BE2C (cell line): ENCODE measurements at regions not wholly inside any gene's neighbourhood (a gene's known extent, or its start where the extent isn't known, plus 50 kb on each side); places are given as distances from the start of the nearest gene placed in this dataset.
"Not testable (repeated sequence)": the region's sequence is repeated elsewhere in the genome, so short reads cannot be mapped to it uniquely, and the experiment has no call there.

ENCODE experiments used
- DNase-seq: peaks from one replicate; pipeline ENCODE4 v3.0.0-alpha.2; 2020
- H3K27me3 ChIP-seq: fragments of 250-450 bp; sonication (Bioruptor Pico); 2 replicates; pipeline ENCODE4 v1.5.1; 2020; ENCODE audit warnings: mild to moderate bottlenecking
- H3K36me3 ChIP-seq: fragments of 250-450 bp; sonication (Bioruptor Pico); 2 replicates; pipeline ENCODE4 v1.5.1; 2020; ENCODE audit warnings: mild to moderate bottlenecking
- H3K4me1 ChIP-seq: fragments of 250-450 bp; sonication (Bioruptor Pico); 2 replicates; pipeline ENCODE4 v1.5.1; 2020
- H3K4me3 ChIP-seq: 2 replicates; pipeline ENCODE4 v1.5.1; 2011; ENCODE audit warnings: low read depth, low read length
- H3K9me3 ChIP-seq: fragments of 250-450 bp; sonication (Bioruptor Pico); 2 replicates; pipeline ENCODE4 v1.5.1; 2020
- TF ChIP-seq, protein P1 (sequence below): IDR thresholded peaks from 2 replicates; pipeline ENCODE4 v1.5.1; 2012; ENCODE audit warnings: mild to moderate bottlenecking, low read depth, low read length

DNA sequence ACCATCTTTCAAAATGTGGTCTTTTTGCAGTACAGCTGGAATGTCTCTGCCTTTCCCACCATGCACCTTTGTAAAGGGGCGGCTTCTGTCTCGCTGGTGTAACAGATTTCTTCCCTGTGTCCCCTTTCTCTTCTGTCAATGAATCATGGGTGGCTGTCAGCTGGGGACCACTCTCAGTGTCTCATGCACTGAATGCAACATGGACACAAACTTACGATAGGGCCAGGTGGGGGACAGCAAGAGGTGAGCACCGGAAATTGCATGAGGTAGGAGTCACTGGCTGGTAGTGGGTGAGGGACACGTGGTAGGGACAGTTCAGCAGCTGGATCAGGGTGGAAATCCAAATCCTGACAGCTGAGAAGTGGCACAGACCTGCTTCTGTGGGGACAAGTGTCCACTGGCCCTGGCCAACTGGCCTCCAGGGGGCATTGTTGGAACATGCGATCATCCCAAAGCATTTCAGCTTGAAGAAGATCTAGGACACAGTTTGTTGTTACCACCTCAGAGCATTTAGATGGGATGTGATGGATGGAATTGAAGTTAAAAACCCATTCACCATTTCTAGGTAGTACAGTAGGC lies 1383.5 kb downstream of the CDH12 start:
- TF ChIP-seq, protein P1, sequence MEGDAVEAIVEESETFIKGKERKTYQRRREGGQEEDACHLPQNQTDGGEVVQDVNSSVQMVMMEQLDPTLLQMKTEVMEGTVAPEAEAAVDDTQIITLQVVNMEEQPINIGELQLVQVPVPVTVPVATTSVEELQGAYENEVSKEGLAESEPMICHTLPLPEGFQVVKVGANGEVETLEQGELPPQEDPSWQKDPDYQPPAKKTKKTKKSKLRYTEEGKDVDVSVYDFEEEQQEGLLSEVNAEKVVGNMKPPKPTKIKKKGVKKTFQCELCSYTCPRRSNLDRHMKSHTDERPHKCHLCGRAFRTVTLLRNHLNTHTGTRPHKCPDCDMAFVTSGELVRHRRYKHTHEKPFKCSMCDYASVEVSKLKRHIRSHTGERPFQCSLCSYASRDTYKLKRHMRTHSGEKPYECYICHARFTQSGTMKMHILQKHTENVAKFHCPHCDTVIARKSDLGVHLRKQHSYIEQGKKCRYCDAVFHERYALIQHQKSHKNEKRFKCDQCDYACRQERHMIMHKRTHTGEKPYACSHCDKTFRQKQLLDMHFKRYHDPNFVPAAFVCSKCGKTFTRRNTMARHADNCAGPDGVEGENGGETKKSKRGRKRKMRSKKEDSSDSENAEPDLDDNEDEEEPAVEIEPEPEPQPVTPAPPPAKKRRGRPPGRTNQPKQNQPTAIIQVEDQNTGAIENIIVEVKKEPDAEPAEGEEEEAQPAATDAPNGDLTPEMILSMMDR, result peak; percentile 70
- not testable (repeated sequence) for H3K9me3 ChIP-seq, H3K27me3 ChIP-seq, H3K36me3 ChIP-seq, H3K4me1 ChIP-seq, H3K4me3 ChIP-seq
- DNase-seq, result peak; percentile 78

DNA sequence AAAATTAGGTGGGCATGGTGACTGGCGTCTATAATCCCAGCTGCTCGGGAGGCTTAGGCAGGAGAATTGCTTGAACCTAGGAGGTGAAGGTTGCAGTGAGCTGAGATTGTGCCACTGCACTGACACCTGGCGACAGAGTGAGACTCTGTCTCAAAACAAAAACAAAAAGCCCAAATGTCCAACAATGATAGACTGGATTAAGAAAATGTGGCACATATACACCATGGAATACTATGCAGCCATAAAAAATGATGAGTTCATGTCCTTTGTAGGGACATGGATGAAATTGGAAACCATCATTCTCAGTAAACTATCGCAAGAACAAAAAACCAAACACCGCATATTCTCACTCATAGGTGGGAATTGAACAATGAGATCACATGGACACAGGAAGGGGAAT lies 1385.6 kb downstream of the CDH12 start:
- not testable (repeated sequence) for H3K36me3 ChIP-seq, H3K4me1 ChIP-seq, DNase-seq

DNA sequence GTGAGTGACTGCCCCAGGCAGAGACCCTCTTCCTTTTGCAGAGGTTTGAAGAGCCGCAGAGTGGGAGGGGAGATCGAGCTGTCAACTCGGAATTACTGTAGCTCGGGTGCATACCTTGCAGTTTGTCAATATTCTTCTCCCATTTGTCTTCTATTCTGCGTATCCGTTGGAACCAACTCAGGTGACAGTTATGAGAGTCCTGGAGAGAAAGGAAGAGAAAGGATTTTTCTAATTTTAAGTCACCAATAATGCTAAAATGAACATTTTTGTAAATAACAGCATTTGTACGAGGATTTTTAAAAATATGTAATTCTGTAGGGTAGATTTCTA lies 1393.4 kb downstream of the CDH12 start:
- H3K27me3 ChIP-seq, H3K9me3 ChIP-seq, H3K4me1 ChIP-seq, H3K36me3 ChIP-seq, DNase-seq: not testable (repeated sequence)
- H3K4me3 ChIP-seq, result peak overlapping the region; percentile 68

More for the DNA sequence above, 1385.6 kb downstream of the CDH12 start:
- H3K4me3 ChIP-seq, H3K9me3 ChIP-seq, H3K27me3 ChIP-seq: not testable (repeated sequence)

- Histone ChIP-seq H3K27me3 (no peaks in the 10 kb centered on the region), H3K9me3 (no peaks in the 10 kb centered on the region), H3K4me3 (no peak overlapping the region), H3K4me1 (no peaks in the 10 kb centered on the region), H3K36me3 (no peaks in the 10 kb centered on the region)
- TF ChIP-seq, protein P1, result no peak
- no peak for DNase-seq
Observed at GRCh38 chr5:21452449-21452848, 1400.7 kb downstream of the CDH12 start.

DNA sequence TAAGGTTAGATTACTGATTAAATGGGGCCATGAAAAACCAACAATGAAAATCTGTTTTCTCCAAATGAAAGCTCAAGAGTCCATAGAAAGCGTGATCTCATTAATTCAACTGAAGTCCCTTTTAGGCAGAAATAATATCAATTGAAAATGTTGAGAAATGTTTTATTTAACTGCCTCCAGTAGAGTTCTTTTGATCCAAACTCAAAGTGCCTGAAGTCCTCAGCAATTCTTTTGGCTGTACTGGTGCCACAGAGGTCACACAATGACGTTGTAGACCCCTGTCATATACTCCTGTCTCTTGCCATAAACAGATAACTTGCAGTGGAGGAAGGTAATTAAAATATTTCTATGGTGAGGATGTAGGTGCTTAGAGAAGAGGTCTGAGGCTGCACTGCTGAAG lies 1420.5 kb downstream of the CDH12 start:
- Histone ChIP-seq H3K27me3 (no peaks in the 10 kb centered on the region; the same call in 1 of the 2 replicates), H3K4me3 (no peak overlapping the region), H3K9me3 (no peaks in the 10 kb centered on the region), H3K4me1 (peaks cover 3% of the 10 kb centered on the region; the same call in 1 of the 2 replicates), H3K36me3 (no peaks in the 10 kb centered on the region)
- DNase-seq, result no peak
- TF ChIP-seq, protein P1, result no peak

- TF ChIP-seq, protein P1, result no peak
- no peaks in the 10 kb centered on the region for H3K36me3 ChIP-seq
- H3K4me1 ChIP-seq, result peaks cover 10% of the 10 kb centered on the region
- H3K9me3 ChIP-seq, result no peaks in the 10 kb centered on the region
- no peak overlapping the region for H3K4me3 ChIP-seq
- H3K27me3 ChIP-seq, result no peaks in the 10 kb centered on the region
- no peak for DNase-seq
Observed at GRCh38 chr5:21424907-21425306, 1428.2 kb downstream of the CDH12 start.

DNA sequence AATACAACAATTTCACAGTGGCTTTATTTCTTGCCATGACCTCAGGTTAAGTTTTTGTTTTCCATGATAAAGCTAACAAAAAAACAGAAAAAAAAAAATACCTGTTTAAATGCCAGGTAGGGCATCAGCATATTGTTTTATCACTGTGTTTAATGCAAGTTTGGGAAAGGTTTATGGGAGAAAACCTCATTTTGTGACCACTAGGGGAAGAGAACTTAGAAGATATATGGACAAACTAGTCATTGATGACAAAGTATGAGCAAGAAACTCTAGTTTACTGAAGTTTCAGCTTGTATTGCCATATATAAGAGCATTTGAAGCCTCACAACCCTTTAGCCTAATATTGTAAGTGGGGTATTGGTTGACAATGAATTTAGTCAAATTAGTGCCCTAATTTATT lies 1431.4 kb upstream of the CDH18 start:
- Histone ChIP-seq H3K36me3 (no peaks in the 10 kb centered on the region), H3K27me3 (no peaks in the 10 kb centered on the region), H3K4me1 (no peaks in the 10 kb centered on the region), H3K9me3 (no peaks in the 10 kb centered on the region), H3K4me3 (no peak overlapping the region)
- TF ChIP-seq, protein P1, result no peak
- DNase-seq, result no peak

- not testable (repeated sequence) for H3K9me3 ChIP-seq, H3K27me3 ChIP-seq, H3K36me3 ChIP-seq, H3K4me1 ChIP-seq, H3K4me3 ChIP-seq, DNase-seq
Observed at GRCh38 chr5:21402089-21402488, 1414.1 kb upstream of the CDH18 start.
